ENCODE measurements at regions not wholly inside any gene's neighbourhood (a gene's known extent, or its start where the extent isn't known, plus 50 kb on each side); places are given as distances from the start of the nearest gene placed in this dataset.

- no TSS peak for BruUV-seq (replicated peaks)
- Histone ChIP-seq H3K9me1 (ENCODE audit: insufficient read depth, low read length) (no peaks in the 10 kb centered on the region), H3K36me3 (ENCODE audit: control insufficient read depth, insufficient read depth, low read length) (no peaks in the 10 kb centered on the region), H3K14ac (replicated peaks; ENCODE audit: low read depth, low read length) (no peak overlapping the region), H4K91ac (ENCODE audit: insufficient read depth, low read depth, low read length) (no peak overlapping the region), H3K23ac (ENCODE audit: low read depth, low read length) (no peak overlapping the region), H2BK120ac (ENCODE audit: low read depth, low read length) (no peak overlapping the region), H3K27me3 (ENCODE audit: control insufficient read depth, insufficient read depth, low read length) (no peaks in the 10 kb centered on the region), H3K18ac (ENCODE audit: low read depth, low read length) (no peak overlapping the region), H3K79me1 (ENCODE audit: low read depth in 1 of 2, low read length in 2 of 2) (no peaks in the 10 kb centered on the region), H2BK15ac (ENCODE audit: low read depth, low read length) (no peak overlapping the region), H3K4me2 (ENCODE audit: low read depth, low read length) (no peak overlapping the region), H3K56ac (ENCODE audit: extremely low read depth, insufficient read depth, low read length) (no peak overlapping the region), H3K9ac (ENCODE audit: low read depth, low read length) (no peak overlapping the region), H3K9me3 (ENCODE audit: control insufficient read depth, insufficient read depth, low read length) (peaks cover 4% of the 10 kb centered on the region; the same call in 1 of the 2 replicates), H2BK20ac (ENCODE audit: low read depth, low read length) (no peak overlapping the region), H4K20me1 (ENCODE audit: insufficient read depth, low read length) (no peaks in the 10 kb centered on the region), H2AK9ac (replicated peaks; ENCODE audit: low read depth, low read length, poor library complexity) (no peak overlapping the region), H2BK5ac (ENCODE audit: low read depth, low read length, poor library complexity, severe bottlenecking) (no peak overlapping the region), H2AK5ac (ENCODE audit: low read depth, low read length) (no peak overlapping the region), H4K5ac (ENCODE audit: low read depth, low read length) (no peak overlapping the region), H2AFZ (replicated peaks; ENCODE audit: low read length, poor library complexity) (no peak overlapping the region), H3K27ac (ENCODE audit: insufficient read depth, low read length) (no peak overlapping the region), H4K8ac (ENCODE audit: low read depth in 2 of 2, low read length in 2 of 2) (no peak overlapping the region), H3K4ac (ENCODE audit: low read depth, low read length) (no peak overlapping the region), H3K4me3 (ENCODE audit: insufficient read depth, low read depth, low read length) (no peak overlapping the region), H3K4me1 (ENCODE audit: control insufficient read depth, insufficient read depth, low read length) (no peaks in the 10 kb centered on the region)
- ATAC-seq (ENCODE audit: low read depth) = no peak
- dilution Hi-C loops (cut with HindIII; ENCODE audit: low sequenced_read_pairs, unreplicated experiment) = no loop called here
- no peak for TF ChIP-seq BHLHE40 (IDR thresholded peaks at IDR 0.05; ENCODE audit: low read depth, low read length)
- no peak for TF ChIP-seq FOS (IDR thresholded peaks at IDR 0.05; ENCODE audit: low read depth, low read length)
- intact Hi-C loops (cut with micrococcal nuclease) = no loop called here
- no CpG with 5 or more reads among the region's 1 CpG for WGBS, 2 experiments (ENCODE audit: extremely low coverage in 2 of 2, insufficient read length in 1 of 2)
- in situ Hi-C loops (cut with MboI; ENCODE audit: low sequenced_read_pairs) = no loop called here
- ChIA-PET CTCF (no interaction called here), POLR2A (ENCODE audit: unreplicated experiment) (no interaction called here)
- DNase-seq = no peak
Observed at GRCh38 chr3:18738393-18739098, 313.4 kb upstream of the SATB1 start.
